Natural killer cell treated with Interleukin-12 subunit alpha and Interleukin-12 subunit beta and Interleukin-15 and Interleukin-18, amount 100 ng/mL, for 72 hours (primary cell): ENCODE measurements at regions not wholly inside any gene's neighbourhood (a gene's known extent, or its start where the extent isn't known, plus 50 kb on each side); places are given as distances from the start of the nearest gene placed in this dataset.

Experiments used
- ATAC-seq, 2 donors: fragments of 150-1000 bp; cut with Tn5 transposase in 1 of 2; sonication (Bioruptor Pico), chemical (Tn5 transposase) in 1 of 2; 2 replicates each; pipeline ENCODE4 v1.10.0; 2021
- DNase-seq: peaks from one replicate; pipeline ENCODE4 v3.0.0; 2022; ENCODE audit warnings: low spot score
- H3K27ac Mint-ChIP-seq, 2 donors: 1 replicate in 1 of 2; 2 replicates in 1 of 2; pipeline ENCODE4 v1.8.0; 2022; ENCODE audit warnings: mixed read lengths in 2 of 2, mild to moderate bottlenecking in 1 of 2, moderate library complexity in 1 of 2
- H3K27me3 Mint-ChIP-seq, 2 donors: 1 replicate in 1 of 2; 2 replicates in 1 of 2; pipeline ENCODE4 v1.8.0; 2022; ENCODE audit warnings: mixed read lengths in 2 of 2
- H3K36me3 Mint-ChIP-seq: one replicate; pipeline ENCODE4 v1.8.0; 2022; ENCODE audit warnings: mixed read lengths
- H3K4me1 Mint-ChIP-seq, 2 donors: 1 replicate in 1 of 2; 2 replicates in 1 of 2; pipeline ENCODE4 v1.8.0; 2022; ENCODE audit warnings: low read depth in 2 of 2, mixed read lengths in 2 of 2, mild to moderate bottlenecking in 1 of 2
- H3K4me3 Mint-ChIP-seq: one replicate; pipeline ENCODE4 v1.8.0; 2022; ENCODE audit warnings: mixed read lengths
- H3K9me3 Mint-ChIP-seq: 2 replicates; pipeline ENCODE4 v1.8.0; 2022; ENCODE audit warnings: mixed read lengths

- H3K36me3 Mint-ChIP-seq: no peaks in the 10 kb centered on the region
- DNase-seq: no peak
- no peak for ATAC-seq
- no peak overlapping the region for H3K4me3 Mint-ChIP-seq
- H3K27ac Mint-ChIP-seq: no peak overlapping the region
- H3K27me3 Mint-ChIP-seq: peaks cover 0 to 14% of the 10 kb centered on the region in 2 donors
- no peaks in the 10 kb centered on the region for H3K4me1 Mint-ChIP-seq
- H3K9me3 Mint-ChIP-seq: no peaks in the 10 kb centered on the region
Observed at GRCh38 chr4:89618151-89618550, 218.8 kb downstream of the SNCA start.

GRCh38 chr4:89617317-89617716 is 219.6 kb downstream of the SNCA start:
- H3K27ac Mint-ChIP-seq: no peak overlapping the region
- ATAC-seq (no peak), DNase-seq (no peak)
- H3K27me3 Mint-ChIP-seq: peaks cover 0 to 14% of the 10 kb centered on the region in 2 donors
- no peaks in the 10 kb centered on the region for H3K9me3 Mint-ChIP-seq
- no peaks in the 10 kb centered on the region for H3K4me1 Mint-ChIP-seq
- no peaks in the 10 kb centered on the region for H3K36me3 Mint-ChIP-seq
- no peak overlapping the region for H3K4me3 Mint-ChIP-seq

GRCh38 chr4:89616382-89616781 is 220.6 kb downstream of the SNCA start:
- Mint-ChIP-seq H3K9me3 (no peaks in the 10 kb centered on the region), H3K27ac (no peak overlapping the region)

DNA sequence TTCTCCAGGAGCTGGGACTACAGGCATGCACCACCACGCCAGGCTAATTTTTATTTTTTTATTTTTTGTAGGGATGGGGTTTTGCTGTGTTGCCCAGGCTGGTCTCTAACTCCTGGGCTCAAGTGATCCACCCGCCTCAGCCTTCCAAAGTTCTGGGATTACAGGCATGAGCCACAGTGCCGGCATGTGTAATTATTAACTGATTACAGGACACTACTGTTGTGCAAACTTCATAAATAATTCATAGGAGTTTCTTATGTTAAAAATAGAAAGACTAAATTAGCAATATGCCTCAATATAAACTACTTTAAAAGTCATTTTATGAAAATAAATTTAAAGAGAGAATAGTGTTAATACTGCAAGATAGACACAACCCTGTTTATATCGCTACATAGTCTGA is 221.9 kb downstream of the SNCA start:
- H3K4me1 Mint-ChIP-seq: no peaks in the 10 kb centered on the region
- H3K9me3 Mint-ChIP-seq: no peaks in the 10 kb centered on the region
- H3K27me3 Mint-ChIP-seq: peaks cover 0 to 6% of the 10 kb centered on the region in 2 donors
- H3K36me3 Mint-ChIP-seq: no peaks in the 10 kb centered on the region
- DNase-seq (no peak), ATAC-seq (no peak)
- H3K4me3 Mint-ChIP-seq: no peak overlapping the region
- no peak overlapping the region for H3K27ac Mint-ChIP-seq

More at GRCh38 chr4:89616382-89616781, 220.6 kb downstream of the SNCA start:
- DNase-seq (no peak), ATAC-seq (no peak)
- H3K4me1 Mint-ChIP-seq: no peaks in the 10 kb centered on the region
- H3K4me3 Mint-ChIP-seq: no peak overlapping the region
- no peaks in the 10 kb centered on the region for H3K36me3 Mint-ChIP-seq
- H3K27me3 Mint-ChIP-seq: peaks cover 0 to 6% of the 10 kb centered on the region in 2 donors

GRCh38 chr4:89614155-89614554 is 222.8 kb downstream of the SNCA start:
- H3K27ac Mint-ChIP-seq: no peak overlapping the region
- H3K4me3 Mint-ChIP-seq: no peak overlapping the region
- H3K4me1 Mint-ChIP-seq: no peaks in the 10 kb centered on the region
- DNase-seq: no peak
- no peak for ATAC-seq
- H3K27me3 Mint-ChIP-seq: peaks cover 0 to 6% of the 10 kb centered on the region in 2 donors
- no peaks in the 10 kb centered on the region for H3K36me3 Mint-ChIP-seq
- H3K9me3 Mint-ChIP-seq: no peaks in the 10 kb centered on the region

GRCh38 chr4:89610236-89610635 is 226.7 kb downstream of the SNCA start:
- Mint-ChIP-seq H3K4me1 (no peaks in the 10 kb centered on the region), H3K27me3 (no peaks in the 10 kb centered on the region), H3K36me3 (no peaks in the 10 kb centered on the region), H3K27ac (no peak overlapping the region), H3K4me3 (no peak overlapping the region), H3K9me3 (no peaks in the 10 kb centered on the region)
- no peak for DNase-seq
- no peak for ATAC-seq

DNA sequence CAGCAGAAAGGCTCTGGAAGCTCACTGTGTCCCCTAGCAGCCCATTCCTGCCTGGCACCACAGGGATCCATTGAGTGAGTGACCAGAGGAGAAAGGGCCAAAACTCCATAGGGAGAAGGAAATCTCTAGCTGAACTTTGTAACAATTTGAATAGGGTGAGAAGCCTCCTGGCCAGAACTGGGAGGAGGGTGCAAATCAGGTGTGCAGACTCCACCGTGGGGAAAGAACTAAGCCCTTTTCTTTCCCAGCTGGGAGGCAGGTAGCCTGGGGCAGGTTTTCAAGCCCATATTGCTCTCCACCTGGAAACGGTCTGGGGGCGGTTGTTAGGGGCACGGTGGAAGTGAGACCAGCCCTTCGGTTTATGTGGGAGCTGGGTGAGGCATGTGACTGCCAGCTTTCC is 227.2 kb downstream of the SNCA start:
- H3K27me3 Mint-ChIP-seq: peaks cover 1 to 2% of the 10 kb centered on the region in 2 donors
- no peaks in the 10 kb centered on the region for H3K36me3 Mint-ChIP-seq
- no peaks in the 10 kb centered on the region for H3K9me3 Mint-ChIP-seq
- H3K4me3 Mint-ChIP-seq: no peak overlapping the region
- ATAC-seq: no peak
- DNase-seq: no peak
- H3K4me1 Mint-ChIP-seq: no peaks in the 10 kb centered on the region
- H3K27ac Mint-ChIP-seq: no peak overlapping the region

- no peaks in the 10 kb centered on the region for H3K36me3 Mint-ChIP-seq
- H3K4me1 Mint-ChIP-seq: no peaks in the 10 kb centered on the region
- DNase-seq (no peak), ATAC-seq (no peak)
- no peaks in the 10 kb centered on the region for H3K9me3 Mint-ChIP-seq
- no peak overlapping the region for H3K27ac Mint-ChIP-seq
- peaks cover 8 to 13% of the 10 kb centered on the region in 2 donors for H3K27me3 Mint-ChIP-seq
- H3K4me3 Mint-ChIP-seq: no peak overlapping the region
Observed at GRCh38 chr4:89604951-89605350, 232.0 kb downstream of the SNCA start.

DNA sequence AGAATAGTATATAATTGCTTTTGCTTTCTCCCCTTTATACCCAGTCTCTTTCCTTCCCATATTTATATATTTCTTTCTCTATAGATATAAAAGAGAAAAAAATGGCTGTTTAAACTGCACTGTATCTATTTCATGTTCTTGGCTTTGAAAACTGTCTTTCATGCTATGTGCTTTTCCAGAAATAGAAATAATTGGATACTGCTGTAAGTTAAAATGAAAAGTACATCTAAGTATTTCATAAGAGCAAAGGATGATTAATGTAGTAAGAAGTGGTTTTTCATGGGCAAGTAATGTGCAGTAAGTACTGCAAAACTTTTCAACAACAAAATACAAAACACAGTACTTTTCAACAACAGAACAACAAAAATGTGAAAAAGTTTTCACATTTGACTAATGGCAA is 237.9 kb downstream of the SNCA start:
- no peaks in the 10 kb centered on the region for H3K9me3 Mint-ChIP-seq
- H3K27me3 Mint-ChIP-seq: peaks cover 6 to 8% of the 10 kb centered on the region in 2 donors
- ATAC-seq: no peak
- H3K27ac Mint-ChIP-seq: no peak overlapping the region
- H3K36me3 Mint-ChIP-seq: no peaks in the 10 kb centered on the region
- H3K4me3 Mint-ChIP-seq: no peak overlapping the region
- DNase-seq: no peak
- no peaks in the 10 kb centered on the region for H3K4me1 Mint-ChIP-seq

- Mint-ChIP-seq H3K36me3 (no peaks in the 10 kb centered on the region), H3K4me1 (no peaks in the 10 kb centered on the region)
Observed at GRCh38 chr4:89598602-89599001, 238.4 kb downstream of the SNCA start.

GRCh38 chr4:89595125-89595789 is 241.7 kb downstream of the SNCA start:
- no peaks in the 10 kb centered on the region for H3K9me3 Mint-ChIP-seq
- peaks cover 0 to 2% of the 10 kb centered on the region in 2 donors for H3K27me3 Mint-ChIP-seq
- H3K36me3 Mint-ChIP-seq: no peaks in the 10 kb centered on the region
- no peak for DNase-seq
- no peak overlapping the region for H3K27ac Mint-ChIP-seq
- ATAC-seq: no peak
- no peak overlapping the region for H3K4me3 Mint-ChIP-seq
- H3K4me1 Mint-ChIP-seq: no peaks in the 10 kb centered on the region

More at GRCh38 chr4:89598602-89599001, 238.4 kb downstream of the SNCA start:
- Mint-ChIP-seq H3K27ac (no peak overlapping the region), H3K9me3 (no peaks in the 10 kb centered on the region), H3K4me3 (no peak overlapping the region), H3K27me3 (peaks cover 6% of the 10 kb centered on the region in 2 donors)
- DNase-seq (no peak), ATAC-seq (no peak)

DNA sequence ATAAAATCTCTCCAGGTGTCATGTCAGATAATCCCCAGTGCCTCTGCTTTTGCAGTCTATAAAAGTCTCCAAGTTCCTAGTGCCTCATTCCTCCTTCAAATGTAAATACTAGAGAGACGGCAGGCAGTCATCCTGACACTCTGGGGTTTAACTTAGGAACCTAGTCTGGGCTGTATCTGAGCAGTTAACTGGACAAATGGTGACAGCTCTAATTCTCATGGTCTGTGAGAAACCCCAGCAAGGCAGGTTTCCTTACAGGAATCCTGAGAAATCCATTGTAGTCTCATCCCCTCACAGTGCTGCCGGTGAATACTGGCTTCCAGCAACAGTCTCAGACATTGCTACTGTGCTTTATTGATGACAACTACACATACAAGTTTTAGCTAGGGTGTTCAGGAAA is 246.8 kb downstream of the SNCA start:
- no peak overlapping the region for H3K4me3 Mint-ChIP-seq

DNA sequence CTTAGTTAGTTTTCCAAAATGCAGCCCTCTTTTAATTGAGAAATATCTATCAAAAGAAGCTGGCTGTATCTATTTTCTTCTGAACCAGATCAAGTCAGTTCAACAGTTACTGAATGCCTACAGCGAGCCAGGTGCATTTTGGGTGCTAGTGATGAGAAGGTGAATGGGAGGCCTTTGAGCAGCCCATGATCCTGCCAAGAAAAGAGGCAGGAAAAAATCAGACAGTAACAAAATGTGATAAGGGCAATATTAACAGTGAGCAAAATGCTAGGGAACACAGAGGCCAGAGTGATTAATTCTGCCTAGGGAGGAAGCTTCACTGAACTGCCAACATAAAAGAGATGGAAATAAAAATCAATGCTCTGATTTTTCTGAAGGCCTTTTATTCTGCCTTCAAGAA is 248.5 kb downstream of the SNCA start:
- no peaks in the 10 kb centered on the region for H3K4me1 Mint-ChIP-seq
- H3K9me3 Mint-ChIP-seq: no peaks in the 10 kb centered on the region
- H3K36me3 Mint-ChIP-seq: no peaks in the 10 kb centered on the region
- no peak for DNase-seq
- H3K27me3 Mint-ChIP-seq: peaks cover 3 to 9% of the 10 kb centered on the region in 2 donors
- no peak overlapping the region for H3K4me3 Mint-ChIP-seq
- ATAC-seq: no peak
- H3K27ac Mint-ChIP-seq: no peak overlapping the region

More for the DNA sequence above, 246.8 kb downstream of the SNCA start:
- Mint-ChIP-seq H3K36me3 (no peaks in the 10 kb centered on the region), H3K27ac (no peak overlapping the region), H3K4me1 (no peaks in the 10 kb centered on the region), H3K9me3 (no peaks in the 10 kb centered on the region), H3K27me3 (peaks cover 3 to 8% of the 10 kb centered on the region in 2 donors)
- ATAC-seq: no peak
- DNase-seq: no peak

GRCh38 chr4:89587364-89587763 is 249.6 kb downstream of the SNCA start:
- Mint-ChIP-seq H3K4me1 (no peaks in the 10 kb centered on the region), H3K27me3 (peaks cover 3 to 9% of the 10 kb centered on the region in 2 donors)

DNA sequence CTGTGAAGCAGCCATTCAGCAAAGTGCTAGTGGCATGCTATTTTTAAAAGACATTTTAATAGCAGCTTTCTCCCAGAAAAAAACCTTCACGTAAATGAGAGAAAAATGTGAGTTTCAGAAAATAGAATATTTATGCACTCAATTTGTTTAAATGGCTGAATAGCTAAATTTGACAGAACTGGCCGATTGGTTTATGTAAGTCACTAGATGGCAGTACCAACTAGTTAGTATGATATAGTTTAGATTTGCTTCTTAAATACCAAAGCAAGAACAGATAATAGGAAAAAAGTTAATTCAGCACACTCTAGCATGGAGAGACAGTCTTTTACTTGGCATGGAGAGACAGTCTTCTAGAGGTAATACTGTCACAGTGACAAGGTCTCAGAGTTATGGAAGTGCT is 250.1 kb downstream of the SNCA start:
- DNase-seq (no peak), ATAC-seq (no peak)
- no peak overlapping the region for H3K4me3 Mint-ChIP-seq
- no peaks in the 10 kb centered on the region for H3K36me3 Mint-ChIP-seq
- H3K4me1 Mint-ChIP-seq: no peaks in the 10 kb centered on the region
- peaks cover 3 to 9% of the 10 kb centered on the region in 2 donors for H3K27me3 Mint-ChIP-seq
- H3K9me3 Mint-ChIP-seq: no peaks in the 10 kb centered on the region
- H3K27ac Mint-ChIP-seq: no peak overlapping the region

More at GRCh38 chr4:89587364-89587763, 249.6 kb downstream of the SNCA start:
- no peak for DNase-seq
- Mint-ChIP-seq H3K27ac (no peak overlapping the region), H3K4me3 (no peak overlapping the region), H3K9me3 (no peaks in the 10 kb centered on the region), H3K36me3 (no peaks in the 10 kb centered on the region)
- no peak for ATAC-seq
